Right renal cortex interstitium (tissue), 3 donors: ENCODE measurements at regions not wholly inside any gene's neighbourhood (a gene's known extent, or its start where the extent isn't known, plus 50 kb on each side); places are given as distances from the start of the nearest gene placed in this dataset.
"Not testable (repeated sequence)": the region's sequence is repeated elsewhere in the genome, so short reads cannot be mapped to it uniquely, and the experiment has no call there.

Source experiments
- DNase-seq, 3 donors: peaks; one replicate each; pipeline ENCODE4 v3.0.0-alpha.2; 2013; ENCODE audit warnings: low read depth in 3 of 3, low spot score in 2 of 3

DNA sequence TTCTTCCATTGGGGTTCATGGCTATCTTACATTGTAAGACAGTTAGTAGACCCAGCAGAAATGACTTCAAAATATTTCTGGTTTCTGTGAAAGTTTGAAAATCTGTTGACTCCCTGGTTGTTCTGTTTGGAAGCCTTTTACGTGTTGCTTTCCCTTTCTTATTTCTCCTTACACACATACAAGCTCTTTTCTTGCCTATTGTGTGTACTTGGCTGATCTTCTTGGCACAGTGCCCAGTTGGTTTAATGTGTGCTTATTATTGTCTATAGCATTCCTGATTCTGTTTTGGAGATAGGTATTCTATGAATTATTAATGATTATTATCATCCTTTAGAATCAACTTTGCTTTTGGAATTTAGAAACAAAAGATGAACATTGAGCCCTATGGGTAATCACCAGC lies 1995.0 kb downstream of the FOXD4L5 start:
- DNase-seq, result not testable (repeated sequence)
